Endothelial cell (in vitro differentiated cells): ENCODE measurements at regions not wholly inside any gene's neighbourhood (a gene's known extent, or its start where the extent isn't known, plus 50 kb on each side); places are given as distances from the start of the nearest gene placed in this dataset.
"Not testable (repeated sequence)": the region's sequence is repeated elsewhere in the genome, so short reads cannot be mapped to it uniquely, and the experiment has no call there.

Experiments used
- DNase-seq: peaks from one replicate; pipeline ENCODE4 v3.0.0; 2021; ENCODE audit warnings: low spot score
- H3K27ac Mint-ChIP-seq: one replicate; pipeline ENCODE4 v1.8.0; 2021; ENCODE audit warnings: mixed read lengths, inconsistent platforms; ENCODE audit not compliant: unreplicated experiment
- H3K27me3 Mint-ChIP-seq: one replicate; pipeline ENCODE4 v1.8.0; 2021; ENCODE audit warnings: mild to moderate bottlenecking, moderate library complexity, mixed read lengths, inconsistent platforms; ENCODE audit not compliant: unreplicated experiment
- H3K36me3 Mint-ChIP-seq: one replicate; pipeline ENCODE4 v1.8.0; 2021; ENCODE audit warnings: mild to moderate bottlenecking, low read depth, mixed read lengths, inconsistent platforms; ENCODE audit not compliant: unreplicated experiment
- H3K4me1 Mint-ChIP-seq: one replicate; pipeline ENCODE4 v1.8.0; 2021; ENCODE audit warnings: mild to moderate bottlenecking, mixed read lengths, inconsistent platforms; ENCODE audit not compliant: unreplicated experiment
- H3K4me3 Mint-ChIP-seq: one replicate; pipeline ENCODE4 v1.8.0; 2021; ENCODE audit warnings: mild to moderate bottlenecking, mixed read lengths, inconsistent platforms; ENCODE audit not compliant: unreplicated experiment
- H3K9me3 Mint-ChIP-seq: one replicate; pipeline ENCODE4 v1.8.0; 2021; ENCODE audit warnings: mixed read lengths, inconsistent platforms; ENCODE audit not compliant: unreplicated experiment
- CTCF ChIP-seq: fragments of 200-600 bp; sonication (generic); IDR thresholded peaks from one replicate; pipeline ENCODE4 v1.5.0; 2021; ENCODE audit warnings: antibody characterized with exemption; ENCODE audit not compliant: unreplicated experiment

GRCh38 chr3:107464037-107464436, 58.7 kb upstream of the BBX start:
- H3K27me3 Mint-ChIP-seq = no peaks in the 10 kb centered on the region
- H3K9me3 Mint-ChIP-seq = no peaks in the 10 kb centered on the region
- no peak for TF ChIP-seq CTCF
- H3K4me3 Mint-ChIP-seq = no peak overlapping the region
- peak overlapping the region; percentile 33 for H3K27ac Mint-ChIP-seq
- peak; percentile 16 for DNase-seq
- peaks cover 12% of the 10 kb centered on the region for H3K4me1 Mint-ChIP-seq
- H3K36me3 Mint-ChIP-seq = no peaks in the 10 kb centered on the region

GRCh38 chr3:107465064-107465631, 57.6 kb upstream of the BBX start:
- Mint-ChIP-seq H3K36me3 (no peaks in the 10 kb centered on the region), H3K4me1 (peaks cover 12% of the 10 kb centered on the region), H3K27ac (no peak overlapping the region), H3K27me3 (no peaks in the 10 kb centered on the region), H3K4me3 (no peak overlapping the region), H3K9me3 (no peaks in the 10 kb centered on the region)
- no peak for DNase-seq
- no peak for TF ChIP-seq CTCF

GRCh38 chr3:107468782-107469181, 54.0 kb upstream of the BBX start:
- Mint-ChIP-seq H3K36me3 (no peaks in the 10 kb centered on the region), H3K4me3 (no peak overlapping the region), H3K27ac (no peak overlapping the region), H3K27me3 (peaks cover 1% of the 10 kb centered on the region), H3K9me3 (no peaks in the 10 kb centered on the region), H3K4me1 (peaks cover 5% of the 10 kb centered on the region)
- no peak for DNase-seq
- TF ChIP-seq CTCF = no peak

GRCh38 chr3:107470496-107470895, 52.3 kb upstream of the BBX start:
- not testable (repeated sequence) for H3K27ac Mint-ChIP-seq, H3K36me3 Mint-ChIP-seq, H3K4me3 Mint-ChIP-seq, H3K9me3 Mint-ChIP-seq, DNase-seq, H3K4me1 Mint-ChIP-seq, H3K27me3 Mint-ChIP-seq
